HG02885 (cell line): ENCODE measurements at regions not wholly inside any gene's neighbourhood (a gene's known extent, or its start where the extent isn't known, plus 50 kb on each side); places are given as distances from the start of the nearest gene placed in this dataset.
"Not testable (repeated sequence)": the region's sequence is repeated elsewhere in the genome, so short reads cannot be mapped to it uniquely, and the experiment has no call there.

Experiments
- ATAC-seq: cut with Tn5 transposase; IDR thresholded peaks from one replicate; pipeline ENCODE4 v1.9.1; 2021; ENCODE audit warnings: mild to moderate bottlenecking; ENCODE audit not compliant: unreplicated experiment, poor library complexity

DNA sequence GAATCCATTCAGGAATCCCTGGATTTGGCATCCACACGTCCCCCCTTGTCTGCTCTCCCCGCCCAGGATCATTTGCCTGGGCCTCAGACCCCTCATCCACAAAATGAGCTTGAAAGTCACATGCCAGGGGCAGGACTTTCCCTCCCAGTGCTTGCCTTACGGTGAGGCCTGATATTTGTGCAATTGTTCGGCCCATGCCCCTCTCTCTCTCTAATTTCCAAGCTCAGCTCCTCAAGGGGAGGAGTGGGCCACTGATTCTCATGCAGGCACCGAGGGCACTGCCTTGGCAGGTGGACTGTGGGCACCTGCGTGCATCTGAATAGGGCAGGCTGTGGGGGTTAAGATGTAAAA lies 267.2 kb upstream of the FOXF1 start:
- no peak for ATAC-seq

DNA sequence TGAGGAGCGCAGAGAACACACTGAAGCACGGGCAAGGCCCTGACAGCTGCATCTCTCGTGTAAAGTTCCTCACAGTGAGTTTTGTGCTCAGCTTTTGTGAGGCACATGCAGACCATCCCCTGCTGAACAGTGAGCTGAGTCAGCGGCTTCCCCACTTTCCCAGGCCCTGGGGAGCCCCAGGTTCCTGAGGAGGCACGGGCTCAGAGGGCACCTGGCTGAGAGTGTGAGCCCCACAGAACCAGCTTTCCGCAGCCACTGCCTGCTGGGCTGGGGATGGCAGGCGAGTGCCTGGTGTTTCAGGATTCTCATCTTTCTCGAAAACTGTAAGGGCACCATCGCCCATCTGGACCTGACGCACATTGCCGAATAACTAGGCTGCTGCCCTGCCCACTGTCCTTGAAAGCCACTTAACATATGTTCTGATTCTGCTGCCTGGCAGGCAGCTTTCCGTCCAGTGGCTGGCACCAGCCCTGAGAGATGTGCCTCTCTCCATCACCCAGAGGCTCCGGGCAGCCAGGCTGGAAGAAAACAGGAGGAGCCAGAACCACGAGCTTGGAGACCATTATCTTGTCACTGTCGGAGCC lies 266.7 kb upstream of the FOXF1 start:
- ATAC-seq = no peak

DNA sequence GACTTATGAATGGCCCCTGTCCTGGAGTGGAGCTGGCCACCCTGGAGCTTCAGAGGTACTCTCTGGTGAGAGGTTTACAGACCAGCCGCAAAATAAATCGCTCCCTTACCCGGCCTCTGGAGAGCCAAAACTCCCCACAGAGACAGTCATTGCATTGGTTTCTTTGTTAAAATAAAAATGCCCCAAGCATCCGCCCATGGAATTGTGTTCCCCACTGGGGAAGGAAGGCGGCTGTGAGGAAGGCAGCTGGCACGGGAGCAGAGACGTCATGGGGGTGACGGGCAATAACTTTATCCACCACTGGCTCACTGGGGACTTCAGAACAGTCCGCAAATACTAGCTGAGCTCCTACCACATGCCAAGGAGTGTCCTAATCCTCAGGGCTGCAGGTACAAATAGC lies 266.2 kb upstream of the FOXF1 start:
- no peak for ATAC-seq

DNA sequence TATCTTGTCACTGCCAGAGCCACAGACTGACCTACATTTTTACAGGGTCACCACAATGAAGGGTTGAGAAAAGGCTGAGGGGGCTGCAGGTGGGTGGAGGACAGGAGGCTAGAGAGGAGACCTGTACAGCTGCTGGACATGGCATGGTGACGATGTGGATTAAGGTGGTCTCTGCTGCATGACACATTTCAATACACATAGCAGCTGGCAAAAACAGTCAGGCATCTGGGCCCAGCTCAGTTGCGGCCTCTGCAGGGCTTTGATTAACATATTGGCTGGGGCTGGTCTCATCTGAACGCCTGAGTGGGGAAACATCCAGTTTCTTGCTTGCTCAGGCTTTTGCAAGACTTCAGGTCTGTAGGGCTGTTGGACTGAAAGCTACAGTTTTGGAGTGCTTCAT lies 265.4 kb upstream of the FOXF1 start:
- no peak for ATAC-seq

DNA sequence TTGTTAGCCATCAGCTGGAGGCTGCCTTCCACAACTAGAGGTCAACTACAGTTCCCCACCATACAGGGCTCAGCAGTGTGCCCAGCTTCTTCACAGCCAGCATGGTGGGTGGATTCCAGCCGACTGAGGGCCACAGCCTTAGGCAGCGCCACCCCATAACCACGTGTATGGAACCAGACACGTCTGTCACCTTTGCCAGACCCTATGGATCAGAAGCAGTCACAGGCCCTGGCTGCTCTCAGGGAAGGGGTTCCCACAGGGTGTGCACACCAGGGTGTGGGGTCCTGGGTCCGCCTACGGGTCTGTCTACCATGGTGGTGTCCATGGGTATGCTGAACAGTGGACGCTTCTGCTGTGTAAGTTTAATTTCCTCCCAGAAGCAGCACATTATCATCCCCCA lies 265.0 kb upstream of the FOXF1 start:
- no peak for ATAC-seq

DNA sequence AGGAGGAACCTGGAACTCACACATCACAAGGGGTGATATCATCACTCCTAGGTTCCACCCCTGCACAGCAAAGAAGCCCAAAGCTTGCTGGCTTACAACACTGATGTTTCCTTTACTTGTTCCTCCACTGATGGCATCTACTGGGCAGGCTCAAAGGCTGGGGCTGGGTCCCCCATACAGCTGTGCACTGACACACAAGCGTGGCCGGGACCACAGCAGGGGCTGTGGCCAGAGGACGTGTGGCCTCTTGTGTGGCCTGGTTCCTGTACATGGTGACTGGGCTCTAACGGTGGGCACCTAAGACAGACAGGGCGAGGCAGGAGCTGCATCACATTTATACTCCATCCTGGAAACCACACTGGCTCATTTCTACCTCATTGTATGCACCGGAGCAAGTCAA lies 264.4 kb upstream of the FOXF1 start:
- ATAC-seq = no peak

DNA sequence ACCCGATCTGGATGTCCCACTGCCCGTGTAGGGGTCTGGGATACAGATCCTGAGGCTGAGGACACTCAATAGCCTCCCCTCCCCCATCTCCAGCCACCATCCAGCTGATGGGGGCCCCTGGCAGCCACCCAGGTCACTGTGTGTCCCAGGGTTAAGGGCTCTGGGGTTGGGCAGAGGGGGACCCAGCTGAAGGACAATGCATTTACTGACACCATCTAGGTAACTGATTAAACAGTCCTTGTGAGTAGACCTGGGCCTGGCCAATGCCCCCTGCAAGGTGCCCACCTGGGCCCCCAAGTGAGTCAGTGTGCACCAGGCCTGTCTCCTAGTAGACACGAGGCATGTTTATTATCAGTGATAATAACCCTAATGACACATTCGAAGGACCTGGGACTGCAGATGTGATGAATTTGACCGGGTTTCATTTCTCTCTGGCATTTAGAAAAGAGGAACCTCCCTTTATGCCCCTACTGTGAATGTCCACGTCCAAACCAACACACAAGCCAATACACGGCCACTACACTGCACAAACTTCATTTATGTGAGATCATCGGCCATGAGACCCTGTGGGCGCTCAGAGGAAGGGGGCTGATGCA lies 261.9 kb upstream of the FOXF1 start:
- ATAC-seq = no peak

DNA sequence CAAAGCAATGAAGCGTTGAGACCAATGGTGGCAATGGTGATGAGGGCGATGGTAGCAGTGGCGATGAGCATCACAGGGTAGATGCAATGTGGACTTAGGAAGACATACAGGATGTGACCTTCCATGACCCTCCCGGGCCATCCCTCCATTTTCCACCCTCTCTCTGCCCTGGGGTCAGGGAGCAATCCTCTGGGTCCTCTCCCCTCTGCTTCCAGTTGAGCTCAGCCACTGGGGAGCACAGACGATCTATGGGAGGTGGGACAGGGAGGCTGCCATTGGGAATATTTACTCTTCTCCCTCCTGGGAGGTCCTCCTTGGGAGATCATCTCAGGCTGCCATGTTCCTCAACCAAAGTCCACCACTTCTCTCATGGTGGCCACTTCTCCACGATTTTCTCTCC lies 260.7 kb upstream of the FOXF1 start:
- ATAC-seq = no peak

DNA sequence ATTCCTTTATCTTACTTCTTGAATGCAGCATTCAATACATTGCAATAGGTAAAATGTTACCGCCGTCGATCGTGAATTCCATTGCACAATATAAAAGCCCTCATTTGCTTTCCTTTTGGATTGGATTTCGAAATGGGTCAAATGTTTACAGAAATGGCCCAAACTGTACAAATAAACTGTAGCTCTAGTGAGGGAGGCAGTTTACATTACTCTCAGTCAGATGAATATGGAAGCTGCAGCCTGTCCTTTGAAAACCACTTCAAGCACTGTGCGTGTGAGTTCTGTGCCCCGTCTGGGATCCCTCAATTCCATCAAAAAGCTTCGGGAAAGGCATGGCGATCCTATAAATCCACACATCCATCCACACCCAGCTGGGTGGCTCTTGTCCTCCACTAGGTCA lies 258.6 kb upstream of the FOXF1 start:
- ATAC-seq = no peak

DNA sequence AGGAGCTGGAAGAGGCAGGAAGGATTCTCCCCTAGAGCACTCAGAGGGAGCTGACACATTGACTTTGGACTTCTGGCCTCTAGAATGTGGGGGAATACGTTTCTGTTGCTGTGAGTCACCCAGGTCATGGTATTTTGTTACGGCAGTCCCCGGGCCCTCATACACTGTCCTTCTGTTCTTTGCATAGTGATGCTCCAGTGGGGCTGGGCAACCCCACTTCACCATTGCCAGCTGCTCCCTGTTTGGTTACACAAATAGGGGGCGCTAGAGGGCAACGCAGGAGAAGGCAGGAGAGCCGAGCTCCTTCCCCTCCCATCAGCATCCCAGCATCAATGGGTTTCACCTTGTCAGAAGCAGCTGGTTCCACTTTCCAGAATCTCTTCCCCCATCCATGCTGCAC lies 257.7 kb upstream of the FOXF1 start:
- no peak for ATAC-seq

DNA sequence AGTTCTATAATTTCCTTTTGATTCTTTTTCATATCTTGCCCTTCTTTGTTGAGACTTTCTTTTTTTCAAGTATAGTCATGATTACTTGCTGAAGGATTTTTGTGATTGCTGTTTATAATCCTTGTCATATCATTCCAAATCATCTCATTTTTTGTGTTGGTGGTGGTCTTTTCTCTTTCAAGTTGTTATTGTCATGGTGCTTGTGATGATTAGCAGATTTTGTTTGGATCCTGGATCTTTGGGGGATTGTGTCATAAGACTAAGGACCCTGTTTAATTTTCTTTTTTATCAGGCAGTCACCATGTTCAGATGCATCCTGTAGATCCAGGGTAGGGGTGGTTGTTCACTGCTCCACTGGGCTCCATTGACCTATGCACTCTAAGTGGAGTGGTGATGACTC lies 254.4 kb upstream of the FOXF1 start:
- no peak for ATAC-seq

DNA sequence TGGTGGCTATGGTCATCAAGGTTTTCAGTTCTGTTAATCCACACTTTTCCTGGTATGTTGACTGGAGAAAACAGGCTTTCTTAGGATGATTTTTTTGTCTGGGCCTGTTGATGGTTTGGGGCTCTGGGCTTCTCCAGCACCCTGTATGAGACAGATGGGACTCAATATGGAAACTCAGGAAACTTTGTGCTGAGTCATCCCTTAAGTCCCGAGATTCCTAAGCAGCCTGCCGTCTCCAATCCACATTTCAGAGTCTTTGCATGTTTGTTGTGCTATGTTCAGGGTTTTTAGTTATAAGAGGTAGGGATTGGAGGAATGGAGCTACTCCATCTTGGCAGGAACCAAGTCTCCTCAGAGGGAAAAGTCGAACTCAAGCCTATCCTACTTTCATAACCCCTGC lies 253.3 kb upstream of the FOXF1 start:
- ATAC-seq = no peak

DNA sequence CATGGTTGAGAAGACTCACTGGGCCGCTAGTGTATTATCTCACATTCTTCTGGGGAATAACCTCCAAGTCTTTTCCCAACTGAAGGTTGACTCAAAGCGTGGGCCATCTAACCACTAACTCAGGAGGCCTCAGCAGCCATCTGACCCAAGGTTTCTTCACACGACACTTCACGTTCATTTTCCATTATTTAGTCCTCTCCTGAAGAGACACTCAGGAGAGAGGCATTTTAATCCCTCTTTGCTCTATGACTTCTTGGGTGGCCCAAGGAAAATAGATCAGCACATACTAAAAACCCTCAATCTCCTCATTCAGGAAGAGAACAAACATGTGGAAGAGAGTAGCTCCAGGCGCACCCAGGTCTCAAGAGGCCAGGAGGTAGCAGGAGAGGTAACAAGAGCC lies 252.8 kb upstream of the FOXF1 start:
- no peak for ATAC-seq

DNA sequence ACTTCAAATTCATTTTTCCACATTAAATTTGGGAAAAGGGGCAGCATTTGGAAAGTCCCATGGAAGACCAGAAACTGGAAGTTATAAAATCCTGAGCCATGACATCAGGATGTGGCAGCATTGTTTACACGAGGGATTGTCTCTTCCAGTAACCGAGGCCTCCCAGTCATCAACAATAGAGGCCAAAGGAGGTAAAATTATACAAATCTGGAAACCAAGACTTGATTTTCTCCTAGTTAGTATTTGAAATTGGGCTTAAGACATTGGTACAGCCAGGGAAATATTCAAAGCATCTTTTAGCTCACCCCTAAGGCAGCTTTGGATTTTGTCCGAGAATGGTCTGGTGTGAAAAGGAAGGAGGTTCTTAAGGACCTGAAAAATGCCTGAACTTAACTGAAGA lies 251.6 kb upstream of the FOXF1 start:
- no peak for ATAC-seq

DNA sequence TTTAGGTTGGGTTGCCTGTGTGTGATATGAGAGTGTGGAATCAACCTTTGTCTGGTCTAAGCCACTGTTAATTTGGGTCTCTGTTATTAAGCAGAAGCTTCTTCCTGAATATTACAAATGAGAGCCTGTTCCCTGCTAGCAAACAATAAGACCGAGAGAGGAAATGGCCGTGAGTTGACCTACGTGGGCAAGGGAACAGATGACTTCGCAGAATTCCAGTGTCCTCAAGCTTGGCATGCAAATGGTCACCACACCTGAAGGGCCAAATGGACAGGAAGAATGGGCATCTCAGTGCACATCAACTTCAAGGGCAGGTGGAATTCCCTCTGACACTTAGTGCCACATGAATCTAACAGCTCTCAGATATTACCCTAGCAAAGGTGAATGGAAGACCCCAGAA lies 250.8 kb upstream of the FOXF1 start:
- no peak for ATAC-seq

DNA sequence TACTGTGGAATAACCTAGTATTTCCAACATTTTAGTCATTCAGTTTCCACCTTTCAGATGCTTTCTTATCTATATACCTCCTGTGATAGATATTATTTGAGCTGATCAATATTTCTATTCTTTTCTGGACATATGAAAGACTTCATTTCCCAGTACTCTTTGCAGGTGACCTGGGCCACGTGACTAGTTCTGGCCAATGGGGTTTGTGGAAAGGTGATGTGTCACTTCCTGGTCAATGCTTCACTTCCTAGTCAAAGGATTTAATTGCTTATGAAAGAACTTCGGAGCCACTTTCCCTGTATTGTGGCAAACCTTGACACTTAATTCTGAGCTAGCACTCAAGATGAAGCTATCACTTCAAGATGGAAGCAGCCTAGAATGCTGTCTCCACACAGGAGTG lies 248.9 kb upstream of the FOXF1 start:
- no peak for ATAC-seq

DNA sequence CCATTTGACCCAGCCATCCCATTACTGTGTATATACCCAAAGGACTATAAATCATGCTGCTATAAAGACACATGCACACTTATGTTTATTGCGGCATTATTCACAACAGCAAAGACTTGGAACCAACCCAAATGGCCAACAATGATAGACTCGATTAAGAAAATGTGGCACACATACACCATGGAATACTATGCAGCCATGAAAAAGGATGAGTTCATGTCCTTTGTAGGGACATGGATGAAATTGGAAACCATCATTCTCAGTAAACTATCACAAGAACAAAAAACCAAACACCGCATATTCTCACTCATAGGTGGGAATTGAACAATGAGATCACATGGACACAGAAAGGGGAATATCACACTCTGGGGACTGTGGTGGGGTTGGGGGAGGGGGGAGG lies 242.7 kb upstream of the FOXF1 start:
- ATAC-seq = not testable (repeated sequence)

DNA sequence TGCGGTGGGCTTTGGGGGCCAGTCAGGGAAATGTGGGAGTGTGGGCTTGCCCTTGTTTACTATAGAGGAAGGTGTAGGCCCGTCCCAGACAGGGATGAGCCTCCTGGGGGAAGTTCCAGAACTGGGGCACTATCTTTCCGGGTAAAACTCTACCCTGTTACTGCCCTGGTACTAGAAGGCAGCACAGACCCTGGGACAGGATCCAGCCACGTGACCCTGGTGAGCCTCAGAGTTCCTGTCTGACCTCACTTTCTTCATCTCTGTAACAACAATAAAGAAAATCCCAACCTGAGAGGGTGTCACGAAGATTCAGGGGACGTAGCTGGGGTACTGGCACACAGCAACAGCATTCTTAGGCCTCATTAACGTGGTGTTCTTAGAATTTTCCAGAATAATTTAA lies 239.6 kb upstream of the FOXF1 start:
- no peak for ATAC-seq

DNA sequence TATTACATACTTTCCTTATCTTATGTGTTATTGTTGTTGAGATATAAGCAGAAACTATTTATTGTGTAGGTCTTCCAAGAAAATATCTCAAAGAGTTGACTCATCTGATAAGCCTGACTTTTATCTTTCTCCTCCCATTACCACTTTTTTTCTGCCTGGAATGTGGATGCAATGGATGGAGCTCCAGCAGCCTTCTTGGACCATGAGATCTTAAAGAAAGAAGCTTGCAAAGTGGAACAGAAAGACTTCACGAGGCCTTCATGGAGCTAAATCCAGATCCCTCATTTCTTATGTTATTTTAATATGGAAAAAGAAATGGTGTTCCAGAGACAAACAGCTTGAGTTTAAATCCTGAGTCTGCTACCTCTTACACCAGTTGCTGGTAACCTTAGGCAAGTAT lies 237.6 kb upstream of the FOXF1 start:
- no peak for ATAC-seq

DNA sequence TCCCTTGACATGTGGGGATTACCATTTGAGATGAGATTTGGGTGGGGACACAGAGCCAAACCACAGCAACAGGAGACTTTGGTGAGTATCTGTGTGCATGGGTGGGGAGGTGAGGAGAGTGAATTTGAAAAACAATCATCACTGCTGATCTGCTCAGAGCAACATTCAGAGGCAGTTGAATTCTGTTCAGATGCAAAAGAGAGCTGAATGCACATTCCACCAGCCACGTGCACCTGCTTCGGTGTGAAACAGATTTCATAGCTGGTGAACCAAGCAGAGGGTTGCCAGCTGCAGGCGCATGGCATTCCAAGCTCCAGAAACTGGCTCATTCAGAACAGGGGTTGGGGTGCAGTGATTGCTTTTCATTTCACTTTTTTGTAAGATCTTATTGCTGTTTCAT lies 233.1 kb upstream of the FOXF1 start:
- ATAC-seq = no peak

DNA sequence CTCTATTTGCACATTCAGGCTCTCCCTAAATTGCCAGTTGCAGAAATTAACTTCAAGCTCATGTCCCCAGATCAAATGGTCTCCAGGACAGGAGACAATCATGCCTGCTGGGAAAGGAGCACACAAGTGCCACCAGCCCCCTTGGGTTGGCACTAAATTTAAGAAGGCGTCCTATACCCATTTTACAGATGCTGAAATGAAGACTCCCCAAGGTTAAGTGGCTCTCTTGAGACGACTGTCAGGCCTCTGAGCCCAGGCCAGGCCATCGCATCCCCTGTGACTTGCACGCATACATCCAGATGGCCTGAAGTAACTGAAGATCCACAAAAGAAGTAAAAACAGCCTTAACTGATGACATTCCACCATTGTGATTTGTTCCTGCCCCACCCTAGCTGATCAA lies 232.5 kb upstream of the FOXF1 start:
- not testable (repeated sequence) for ATAC-seq

DNA sequence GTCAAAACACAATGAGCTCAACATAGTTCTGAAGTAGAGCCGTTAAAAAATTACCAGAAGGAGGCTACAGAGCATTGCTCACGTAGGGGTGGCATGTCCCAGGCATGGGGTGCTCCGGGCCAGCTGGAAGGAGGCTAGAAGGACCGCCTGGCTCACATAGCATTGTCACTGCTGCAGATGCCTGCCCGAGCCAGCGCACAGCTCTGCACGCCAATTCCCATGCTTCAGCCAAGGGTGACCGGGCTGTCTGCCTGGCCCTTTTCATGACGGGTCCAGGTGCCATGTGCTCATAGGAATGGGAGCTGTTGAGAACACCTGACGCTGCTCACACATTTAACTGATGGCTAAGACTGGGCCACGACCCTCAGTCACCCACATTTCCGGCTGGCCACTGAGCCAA lies 228.9 kb upstream of the FOXF1 start:
- ATAC-seq = no peak

DNA sequence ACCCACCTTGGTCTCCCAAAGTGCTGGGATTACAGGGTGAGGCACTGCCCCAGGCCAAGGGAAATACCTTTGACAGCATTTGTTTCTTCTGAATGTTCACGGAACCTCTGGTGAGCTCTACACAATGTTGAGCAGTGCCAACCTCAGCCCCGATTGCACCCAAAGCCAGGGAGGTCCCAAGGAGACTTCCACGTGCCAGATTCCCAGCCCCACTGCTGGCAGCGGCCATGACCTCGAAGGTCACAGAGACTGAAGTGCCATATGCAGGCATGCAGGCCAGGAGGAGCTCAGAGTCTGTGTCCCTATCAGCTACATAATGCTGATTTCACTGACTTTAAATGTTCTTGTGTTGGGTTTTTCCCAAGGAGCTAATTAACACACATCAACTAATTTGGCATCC lies 226.4 kb upstream of the FOXF1 start:
- ATAC-seq = no peak
